ENCODE measurements at regions not wholly inside any gene's neighbourhood (a gene's known extent, or its start where the extent isn't known, plus 50 kb on each side); places are given as distances from the start of the nearest gene placed in this dataset.
"Not testable (repeated sequence)": the region's sequence is repeated elsewhere in the genome, so short reads cannot be mapped to it uniquely, and the experiment has no call there.

DNA sequence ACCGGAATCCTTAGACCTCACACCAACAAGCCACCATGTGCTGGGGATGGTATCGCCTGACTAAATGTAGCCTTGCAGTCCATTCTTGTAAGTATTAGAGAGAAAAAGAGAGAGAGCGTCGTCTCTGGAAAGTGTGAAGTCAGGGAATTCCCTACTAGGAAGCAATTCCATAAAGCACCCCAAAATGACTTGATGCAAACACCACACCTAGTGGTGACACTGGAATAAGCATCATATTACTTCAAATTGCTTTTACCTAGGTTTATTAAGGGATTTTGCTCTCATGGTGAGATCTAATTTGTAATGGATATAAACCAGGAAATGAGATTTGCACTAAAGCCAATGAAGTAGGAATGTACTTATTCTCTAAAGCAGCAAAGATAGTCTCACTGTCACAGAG is 111.4 kb upstream of the METTL9 start:
- H3K4me2 ChIP-seq (ENCODE audit: control insufficient read depth, extremely low read depth, insufficient read depth, low read depth, low read length); H3K79me2 ChIP-seq (ENCODE audit: control insufficient read depth, insufficient read depth, low read length); H2AFZ ChIP-seq (ENCODE audit: control insufficient read depth, low read length); dilution Hi-C loops (cut with MboI; ENCODE audit: extremely low pct_ligation_motif_present, low sequenced_read_pairs); H3K27ac ChIP-seq (ENCODE audit: control insufficient read depth, insufficient read depth, low read length); DNase-seq (ENCODE audit: low read depth, low spot score); H3K9me1 ChIP-seq (ENCODE audit: control insufficient read depth, extremely low read depth, insufficient read depth, low read length); H3K27me3 ChIP-seq (ENCODE audit: control insufficient read depth, extremely low read depth, insufficient read depth, low read length); H3K9ac ChIP-seq (ENCODE audit: control insufficient read depth, extremely low read depth, insufficient read depth, low read length); H4K20me1 ChIP-seq (ENCODE audit: control insufficient read depth, extremely low read depth, insufficient read depth, low read length); H3K4me1 ChIP-seq (ENCODE audit: control insufficient read depth, extremely low read depth, insufficient read depth, low read length); H3K36me3 ChIP-seq (ENCODE audit: control insufficient read depth in 2 of 2, extremely low read depth in 1 of 2, insufficient read depth in 2 of 2, low read length in 2 of 2); H3K9me3 ChIP-seq (ENCODE audit: control insufficient read depth, low read depth, low read length); FAIRE-seq; H3K4me3 ChIP-seq (ENCODE audit: control insufficient read depth in 2 of 3, extremely low read depth in 1 of 3, insufficient read depth in 2 of 3, low read depth in 1 of 3, low read length in 3 of 3): not testable (repeated sequence)

DNA sequence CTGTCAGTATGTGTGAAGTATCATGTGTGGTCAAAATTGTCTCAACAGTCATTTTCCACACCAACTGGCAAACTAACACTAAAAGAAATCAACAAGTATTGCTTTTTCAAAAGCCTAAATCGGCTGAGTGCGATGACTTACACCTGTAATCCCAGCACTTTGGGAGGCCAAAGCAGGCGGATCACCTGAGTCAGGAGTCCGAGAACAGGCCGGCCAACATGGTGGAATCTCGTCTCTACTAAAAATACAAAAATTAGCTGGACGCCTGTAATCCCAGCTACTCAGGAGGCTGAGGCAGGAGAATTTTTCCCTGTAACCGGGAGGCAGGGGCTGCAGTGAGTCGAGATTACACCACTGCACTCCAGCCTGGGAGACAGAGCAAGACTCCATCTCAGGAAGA is 100.3 kb upstream of the METTL9 start:
- dilution Hi-C loops (cut with MboI; ENCODE audit: extremely low pct_ligation_motif_present, low sequenced_read_pairs); H3K9ac ChIP-seq (ENCODE audit: control insufficient read depth, extremely low read depth, insufficient read depth, low read length): not testable (repeated sequence)

DNA sequence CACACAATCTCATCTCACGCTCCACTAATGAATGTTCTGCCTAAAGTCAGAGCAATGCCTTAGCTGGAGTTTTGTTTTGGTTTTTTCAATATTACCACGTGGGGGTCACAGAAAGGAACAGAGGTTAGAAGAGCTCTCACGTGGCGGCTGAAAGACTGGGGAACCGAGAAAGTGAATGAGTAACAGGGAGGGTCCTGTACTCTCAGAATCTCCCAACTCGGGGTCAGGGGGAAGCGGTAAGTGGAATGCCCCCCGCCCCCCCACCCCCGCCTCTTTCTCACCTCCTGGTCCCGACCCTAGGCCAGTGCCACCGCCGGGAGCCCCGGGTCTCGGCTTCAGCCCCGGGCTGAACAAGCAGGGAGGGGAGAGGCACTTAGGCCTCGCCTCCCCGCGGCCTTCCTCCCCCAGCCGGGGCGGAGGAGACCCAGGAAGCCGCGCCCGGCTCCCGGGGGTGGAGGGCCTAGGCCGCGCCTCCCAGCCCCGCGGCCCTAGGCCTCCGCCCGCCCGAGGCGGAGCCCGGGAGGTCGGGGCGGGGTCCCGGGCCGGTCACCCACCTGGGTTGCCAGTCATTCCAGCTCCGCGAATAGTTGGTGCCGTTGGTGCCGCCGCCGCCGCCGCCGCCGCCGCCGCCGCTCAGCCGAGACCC is 98.0 kb upstream of the METTL9 start:
- Histone ChIP-seq H3K9ac (ENCODE audit: control insufficient read depth, extremely low read depth, insufficient read depth, low read length) (peak overlapping the region; percentile 88), H3K4me3 (ENCODE audit: control insufficient read depth in 2 of 3, extremely low read depth in 1 of 3, insufficient read depth in 2 of 3, low read depth in 1 of 3, low read length in 3 of 3) (peak overlapping the region; percentile 65 to 76 (median 74)), H3K27ac (ENCODE audit: control insufficient read depth, insufficient read depth, low read length) (peak overlapping the region; percentile 79), H3K4me2 (ENCODE audit: control insufficient read depth, extremely low read depth, insufficient read depth, low read depth, low read length) (peak overlapping the region; percentile 69), H3K79me2 (ENCODE audit: control insufficient read depth, insufficient read depth, low read length) (peaks cover 38% of the 10 kb centered on the region)
- DNase-seq (ENCODE audit: low read depth, low spot score); H3K27me3 ChIP-seq (ENCODE audit: control insufficient read depth, extremely low read depth, insufficient read depth, low read length); H3K9me3 ChIP-seq (ENCODE audit: control insufficient read depth, low read depth, low read length); H3K4me1 ChIP-seq (ENCODE audit: control insufficient read depth, extremely low read depth, insufficient read depth, low read length); FAIRE-seq; H2AFZ ChIP-seq (ENCODE audit: control insufficient read depth, low read length); dilution Hi-C loops (cut with MboI; ENCODE audit: extremely low pct_ligation_motif_present, low sequenced_read_pairs); H3K36me3 ChIP-seq (ENCODE audit: control insufficient read depth in 2 of 2, extremely low read depth in 1 of 2, insufficient read depth in 2 of 2, low read length in 2 of 2); H4K20me1 ChIP-seq (ENCODE audit: control insufficient read depth, extremely low read depth, insufficient read depth, low read length); H3K9me1 ChIP-seq (ENCODE audit: control insufficient read depth, extremely low read depth, insufficient read depth, low read length): not testable (repeated sequence)

More for the DNA sequence above, 100.3 kb upstream of the METTL9 start:
- H3K4me1 ChIP-seq (ENCODE audit: control insufficient read depth, extremely low read depth, insufficient read depth, low read length); H3K9me3 ChIP-seq (ENCODE audit: control insufficient read depth, low read depth, low read length); H3K4me2 ChIP-seq (ENCODE audit: control insufficient read depth, extremely low read depth, insufficient read depth, low read depth, low read length); DNase-seq (ENCODE audit: low read depth, low spot score); FAIRE-seq; H2AFZ ChIP-seq (ENCODE audit: control insufficient read depth, low read length); H3K27me3 ChIP-seq (ENCODE audit: control insufficient read depth, extremely low read depth, insufficient read depth, low read length); H3K9me1 ChIP-seq (ENCODE audit: control insufficient read depth, extremely low read depth, insufficient read depth, low read length); H3K4me3 ChIP-seq (ENCODE audit: control insufficient read depth in 2 of 3, extremely low read depth in 1 of 3, insufficient read depth in 2 of 3, low read depth in 1 of 3, low read length in 3 of 3); H4K20me1 ChIP-seq (ENCODE audit: control insufficient read depth, extremely low read depth, insufficient read depth, low read length); H3K27ac ChIP-seq (ENCODE audit: control insufficient read depth, insufficient read depth, low read length); H3K36me3 ChIP-seq (ENCODE audit: control insufficient read depth in 2 of 2, extremely low read depth in 1 of 2, insufficient read depth in 2 of 2, low read length in 2 of 2): not testable (repeated sequence)
- H3K79me2 ChIP-seq (ENCODE audit: control insufficient read depth, insufficient read depth, low read length), result peaks cover 21% of the 10 kb centered on the region
